Left ventricle myocardium inferior (tissue), 1 donor: ENCODE measurements at regions not wholly inside any gene's neighbourhood (a gene's known extent, or its start where the extent isn't known, plus 50 kb on each side); places are given as distances from the start of the nearest gene placed in this dataset.

ENCODE experiments used
- DNase-seq: peaks from one replicate; pipeline ENCODE4 v3.0.0-alpha.2; 2020
- H3K27ac ChIP-seq: fragments of 200-600 bp; replicated peaks from 2 replicates; pipeline ENCODE4 v1.8.0; 2021
- H3K27me3 ChIP-seq: fragments of 200-600 bp; 2 replicates; pipeline ENCODE4 v1.8.0; 2021; ENCODE audit warnings: low read depth
- H3K36me3 ChIP-seq: fragments of 200-600 bp; 2 replicates; pipeline ENCODE4 v1.8.0; 2021
- H3K4me1 ChIP-seq: fragments of 200-600 bp; 2 replicates; pipeline ENCODE4 v1.8.0; 2021
- H3K4me3 ChIP-seq: fragments of 200-600 bp; 2 replicates; pipeline ENCODE4 v1.8.0; 2021; ENCODE audit warnings: mild to moderate bottlenecking, moderate library complexity
- H3K9me3 ChIP-seq: fragments of 200-600 bp; replicated peaks from 2 replicates; pipeline ENCODE4 v1.8.0; 2021
- intact Hi-C: fragments of 100-400 bp; cut with micrococcal nuclease; formaldehyde crosslinking; loops from one replicate; pipeline ENCODE4 v1.11.0; 2022
- TF ChIP-seq, protein P1 (sequence below): fragments of 200-600 bp; IDR thresholded peaks from 2 replicates; pipeline ENCODE4 v1.8.0; 2021; ENCODE audit warnings: antibody characterized with exemption, mild to moderate bottlenecking, borderline replicate concordance
- donor health status: DM: no; HTN: yes; CAD: no; lungs with severe emphysema.

DNA sequence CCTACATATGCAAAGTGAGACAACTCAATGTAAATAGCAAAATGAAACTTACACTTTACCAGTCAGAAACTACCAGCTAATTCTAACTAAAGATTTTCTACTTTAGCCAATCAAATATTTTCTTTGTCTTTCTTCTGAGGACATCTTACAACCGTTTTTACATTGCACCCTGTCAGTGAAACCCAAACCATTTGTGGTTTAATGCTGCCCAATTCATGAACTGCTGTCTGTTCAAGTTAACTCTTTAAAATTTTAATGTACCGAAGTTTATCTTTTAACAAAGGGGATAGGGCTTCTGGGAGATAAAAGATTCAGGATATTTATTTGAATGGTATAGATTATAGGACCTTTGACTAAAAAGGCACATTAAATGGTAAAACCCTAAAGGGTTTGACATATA lies 121.3 kb upstream of the HDDC2 start:
- TF ChIP-seq, protein P1, sequence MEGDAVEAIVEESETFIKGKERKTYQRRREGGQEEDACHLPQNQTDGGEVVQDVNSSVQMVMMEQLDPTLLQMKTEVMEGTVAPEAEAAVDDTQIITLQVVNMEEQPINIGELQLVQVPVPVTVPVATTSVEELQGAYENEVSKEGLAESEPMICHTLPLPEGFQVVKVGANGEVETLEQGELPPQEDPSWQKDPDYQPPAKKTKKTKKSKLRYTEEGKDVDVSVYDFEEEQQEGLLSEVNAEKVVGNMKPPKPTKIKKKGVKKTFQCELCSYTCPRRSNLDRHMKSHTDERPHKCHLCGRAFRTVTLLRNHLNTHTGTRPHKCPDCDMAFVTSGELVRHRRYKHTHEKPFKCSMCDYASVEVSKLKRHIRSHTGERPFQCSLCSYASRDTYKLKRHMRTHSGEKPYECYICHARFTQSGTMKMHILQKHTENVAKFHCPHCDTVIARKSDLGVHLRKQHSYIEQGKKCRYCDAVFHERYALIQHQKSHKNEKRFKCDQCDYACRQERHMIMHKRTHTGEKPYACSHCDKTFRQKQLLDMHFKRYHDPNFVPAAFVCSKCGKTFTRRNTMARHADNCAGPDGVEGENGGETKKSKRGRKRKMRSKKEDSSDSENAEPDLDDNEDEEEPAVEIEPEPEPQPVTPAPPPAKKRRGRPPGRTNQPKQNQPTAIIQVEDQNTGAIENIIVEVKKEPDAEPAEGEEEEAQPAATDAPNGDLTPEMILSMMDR: no peak
- Histone ChIP-seq H3K36me3 (no peaks in the 10 kb centered on the region), H3K4me1 (no peaks in the 10 kb centered on the region), H3K27me3 (no peaks in the 10 kb centered on the region), H3K4me3 (no peak overlapping the region), H3K9me3 (no peaks in the 10 kb centered on the region), H3K27ac (no peak overlapping the region)
- intact Hi-C loops: no loop called here
- no peak for DNase-seq

- intact Hi-C loops: no loop called here
- Histone ChIP-seq H3K27ac (no peak overlapping the region), H3K27me3 (no peaks in the 10 kb centered on the region), H3K9me3 (no peaks in the 10 kb centered on the region), H3K4me3 (no peak overlapping the region), H3K36me3 (no peaks in the 10 kb centered on the region), H3K4me1 (no peaks in the 10 kb centered on the region)
- DNase-seq: no peak
- TF ChIP-seq, protein P1: no peak
Measured at GRCh38 chr6:125431971-125432370, 130.2 kb upstream of the HDDC2 start.

DNA sequence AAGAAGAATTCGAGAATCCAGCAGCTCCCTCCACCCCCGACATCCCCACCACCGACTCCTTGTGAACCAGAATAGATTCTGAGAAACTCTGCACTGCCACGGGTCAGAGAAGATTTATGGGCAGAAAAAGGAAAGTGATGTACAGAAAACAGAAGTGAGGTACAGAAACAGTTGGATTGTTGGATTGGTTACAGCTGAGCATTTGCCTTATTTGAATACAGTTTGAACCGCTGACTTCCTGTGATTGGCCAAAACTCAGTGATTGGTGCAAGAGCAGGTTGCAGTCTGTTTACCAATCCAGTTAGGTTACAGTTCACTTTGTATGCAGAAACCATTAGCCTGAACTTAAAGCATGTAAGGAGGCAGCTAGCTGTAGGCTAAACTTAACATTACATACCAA lies 131.2 kb upstream of the HDDC2 start:
- H3K36me3 ChIP-seq: no peaks in the 10 kb centered on the region
- no peaks in the 10 kb centered on the region for H3K27me3 ChIP-seq
- no peak overlapping the region for H3K27ac ChIP-seq
- DNase-seq: no peak
- intact Hi-C loops: no loop called here
- TF ChIP-seq, protein P1: no peak
- H3K4me3 ChIP-seq: no peak overlapping the region
- H3K9me3 ChIP-seq: no peaks in the 10 kb centered on the region
- H3K4me1 ChIP-seq: no peaks in the 10 kb centered on the region

- TF ChIP-seq, protein P1: no peak
- Histone ChIP-seq H3K9me3 (no peaks in the 10 kb centered on the region), H3K27ac (no peak overlapping the region), H3K4me1 (no peaks in the 10 kb centered on the region), H3K4me3 (no peak overlapping the region), H3K27me3 (no peaks in the 10 kb centered on the region), H3K36me3 (no peaks in the 10 kb centered on the region)
- intact Hi-C loops: no loop called here
- no peak for DNase-seq
Measured at GRCh38 chr6:125434760-125435159, 133.0 kb upstream of the HDDC2 start.

GRCh38 chr6:125439512-125439911 lies 137.7 kb upstream of the HDDC2 start:
- no peak for DNase-seq
- no peaks in the 10 kb centered on the region for H3K27me3 ChIP-seq
- H3K4me3 ChIP-seq: no peak overlapping the region
- no peak overlapping the region for H3K27ac ChIP-seq
- H3K9me3 ChIP-seq: no peaks in the 10 kb centered on the region
- intact Hi-C loops: no loop called here
- TF ChIP-seq, protein P1: no peak
- no peaks in the 10 kb centered on the region for H3K36me3 ChIP-seq
- peaks cover 4% of the 10 kb centered on the region for H3K4me1 ChIP-seq
